ENCODE measurements at regions not wholly inside any gene's neighbourhood (a gene's known extent, or its start where the extent isn't known, plus 50 kb on each side); places are given as distances from the start of the nearest gene placed in this dataset.

DNA sequence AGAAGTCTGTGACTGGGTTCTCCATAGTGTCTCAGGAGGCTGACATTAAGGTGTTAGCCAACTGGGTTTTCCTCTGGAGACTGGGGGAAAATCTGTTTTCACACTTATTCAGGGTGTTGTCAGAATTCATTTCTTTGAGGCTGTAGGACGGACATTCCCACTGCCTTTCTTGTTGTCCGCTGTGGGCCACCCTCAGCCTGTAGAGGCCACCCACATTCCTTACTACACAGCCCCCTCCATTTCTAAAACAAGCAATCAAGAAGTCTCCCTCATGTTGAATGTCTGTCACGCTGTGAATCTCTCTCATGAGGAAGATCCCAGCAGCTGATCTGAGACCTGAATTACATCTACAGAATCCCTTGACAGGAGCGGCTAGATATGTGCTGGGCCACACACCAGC, 295.5 kb upstream of the RUNX1 start:
- no peak overlapping the region for H3K4me3 ChIP-seq (replicated peaks in 1 of 3; ENCODE audit: insufficient read depth in 1 of 3, low read depth in 1 of 3, low read length in 3 of 3)
- no peaks in the 10 kb centered on the region for H3K36me3 ChIP-seq (ENCODE audit: control insufficient read depth in 2 of 2, extremely low read depth in 1 of 2, insufficient read depth in 2 of 2, low read length in 2 of 2)
- ChIA-PET POLR2A (no interaction called here), CTCF (no interaction called here)
- H3K9me3 ChIP-seq (replicated peaks; ENCODE audit: control insufficient read depth, insufficient read depth, low read length): no peaks in the 10 kb centered on the region
- intact Hi-C loops (cut with micrococcal nuclease): no loop called here
- no TSS peak for BruUV-seq (replicated peaks)
- no peak overlapping the region for H3K4me2 ChIP-seq (ENCODE audit: insufficient read depth, low read length)
- no peaks in the 10 kb centered on the region for H3K4me1 ChIP-seq (ENCODE audit: control insufficient read depth, extremely low read depth, insufficient read depth, low read length)
- H3K9ac ChIP-seq (replicated peaks; ENCODE audit: extremely low read depth, insufficient read depth, low read length): no peak overlapping the region
- no peak overlapping the region for H2AFZ ChIP-seq (ENCODE audit: low read depth, low read length)
- no peak overlapping the region for H3K27ac ChIP-seq (ENCODE audit: insufficient read depth, low read depth, low read length)
- TF ChIP-seq POLR2A (IDR thresholded peaks at IDR 0.05; ENCODE audit: low read depth, low read length) (no peak), POLR2AphosphoS5 (IDR thresholded peaks at IDR 0.05; ENCODE audit: insufficient read depth, low read depth, low read length) (no peak), EZH2 (IDR thresholded peaks at IDR 0.05; ENCODE audit: borderline replicate concordance, low read depth, low read length, severe bottlenecking) (no peak), JUN (IDR thresholded peaks at IDR 0.05; ENCODE audit: borderline replicate concordance, insufficient read depth, insufficient read length, low read depth) (no peak), GATA2 (IDR thresholded peaks at IDR 0.05; ENCODE audit: insufficient read depth, insufficient read length, low read depth, low read length) (no peak), MYC (IDR thresholded peaks at IDR 0.05; ENCODE audit: low read depth, low read length) (no peak), FOS (IDR thresholded peaks at IDR 0.05; ENCODE audit: borderline replicate concordance, insufficient read depth, low read length) (no peak)
- TF ChIP-seq, protein P1, sequence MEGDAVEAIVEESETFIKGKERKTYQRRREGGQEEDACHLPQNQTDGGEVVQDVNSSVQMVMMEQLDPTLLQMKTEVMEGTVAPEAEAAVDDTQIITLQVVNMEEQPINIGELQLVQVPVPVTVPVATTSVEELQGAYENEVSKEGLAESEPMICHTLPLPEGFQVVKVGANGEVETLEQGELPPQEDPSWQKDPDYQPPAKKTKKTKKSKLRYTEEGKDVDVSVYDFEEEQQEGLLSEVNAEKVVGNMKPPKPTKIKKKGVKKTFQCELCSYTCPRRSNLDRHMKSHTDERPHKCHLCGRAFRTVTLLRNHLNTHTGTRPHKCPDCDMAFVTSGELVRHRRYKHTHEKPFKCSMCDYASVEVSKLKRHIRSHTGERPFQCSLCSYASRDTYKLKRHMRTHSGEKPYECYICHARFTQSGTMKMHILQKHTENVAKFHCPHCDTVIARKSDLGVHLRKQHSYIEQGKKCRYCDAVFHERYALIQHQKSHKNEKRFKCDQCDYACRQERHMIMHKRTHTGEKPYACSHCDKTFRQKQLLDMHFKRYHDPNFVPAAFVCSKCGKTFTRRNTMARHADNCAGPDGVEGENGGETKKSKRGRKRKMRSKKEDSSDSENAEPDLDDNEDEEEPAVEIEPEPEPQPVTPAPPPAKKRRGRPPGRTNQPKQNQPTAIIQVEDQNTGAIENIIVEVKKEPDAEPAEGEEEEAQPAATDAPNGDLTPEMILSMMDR (IDR thresholded peaks at IDR 0.05; ENCODE audit: extremely low read depth in 1 of 2, insufficient read depth in 1 of 2, low read depth in 1 of 2, low read length in 2 of 2): no peak
- TF ChIP-seq, protein P2, sequence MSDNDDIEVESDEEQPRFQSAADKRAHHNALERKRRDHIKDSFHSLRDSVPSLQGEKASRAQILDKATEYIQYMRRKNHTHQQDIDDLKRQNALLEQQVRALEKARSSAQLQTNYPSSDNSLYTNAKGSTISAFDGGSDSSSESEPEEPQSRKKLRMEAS (IDR thresholded peaks at IDR 0.05; ENCODE audit: insufficient read depth, insufficient read length): no peak
- no peaks in the 10 kb centered on the region for H3K79me2 ChIP-seq (ENCODE audit: control insufficient read depth, insufficient read depth, low read length)
- FAIRE-seq: no peak
- no peaks in the 10 kb centered on the region for H3K9me1 ChIP-seq (replicated peaks; ENCODE audit: control insufficient read depth, extremely low read depth, insufficient read depth, low read length)
- peaks cover 0 to 5% of the 10 kb centered on the region in 2 experiments for H3K27me3 ChIP-seq (ENCODE audit: control insufficient read depth in 2 of 2, insufficient read depth in 2 of 2, low read length in 2 of 2)
- no peaks in the 10 kb centered on the region for H4K20me1 ChIP-seq (replicated peaks; ENCODE audit: control insufficient read depth, extremely low read depth, insufficient read depth, low read length)
- dilution Hi-C loops (cut with MboI; ENCODE audit: extremely low pct_ligation_motif_present, low sequenced_read_pairs): no loop called here
- DNase-seq (ENCODE audit: low read depth, low spot score): no peak

All from endothelial cell of umbilical vein (primary cell).